Loucy (cell line): ENCODE measurements at regions not wholly inside any gene's neighbourhood (a gene's known extent, or its start where the extent isn't known, plus 50 kb on each side); places are given as distances from the start of the nearest gene placed in this dataset.

Experiments used
- CTCF ChIP-seq: fragments of 200-600 bp; sonication (generic); conservative IDR thresholded peaks from 2 replicates; pipeline ENCODE4 v1.5.1; 2014; ENCODE audit warnings: mild to moderate bottlenecking, antibody characterized with exemption, low read length
- EZH2phosphoT487 ChIP-seq: fragments of 200-600 bp; IDR thresholded peaks from 2 replicates; pipeline ENCODE4 v1.6.1; 2018; ENCODE audit warnings: antibody characterized with exemption, mild to moderate bottlenecking, moderate library complexity, borderline replicate concordance

DNA sequence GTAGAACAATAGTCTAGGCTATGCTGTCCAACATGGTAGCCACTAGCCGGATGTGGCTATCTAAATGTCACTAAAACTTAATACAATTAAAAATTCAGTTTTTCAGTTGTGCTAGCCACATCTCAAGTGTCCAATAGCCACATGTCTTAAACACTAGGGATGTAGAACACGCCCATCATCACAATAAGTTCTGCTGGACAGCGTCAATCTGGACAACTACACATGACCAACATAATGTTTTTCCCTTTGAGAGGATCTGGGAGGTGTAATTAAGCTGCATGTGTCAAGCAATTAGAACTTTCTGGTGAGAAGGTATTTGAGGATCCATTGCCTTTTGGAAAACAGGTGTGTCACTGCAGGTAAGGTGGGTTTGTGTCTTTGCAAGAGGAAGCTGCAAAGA is 424.6 kb upstream of the WWC1 start:
- no peak for TF ChIP-seq CTCF
- TF ChIP-seq EZH2phosphoT487: no peak
